NCI-H1694 (cell line): ENCODE measurements at regions not wholly inside any gene's neighbourhood (a gene's known extent, or its start where the extent isn't known, plus 50 kb on each side); places are given as distances from the start of the nearest gene placed in this dataset.

Experiments
- DNase-seq: peaks from one replicate; lab custom pipeline; 2025; lab: John Stamatoyannopoulos, UW

DNA sequence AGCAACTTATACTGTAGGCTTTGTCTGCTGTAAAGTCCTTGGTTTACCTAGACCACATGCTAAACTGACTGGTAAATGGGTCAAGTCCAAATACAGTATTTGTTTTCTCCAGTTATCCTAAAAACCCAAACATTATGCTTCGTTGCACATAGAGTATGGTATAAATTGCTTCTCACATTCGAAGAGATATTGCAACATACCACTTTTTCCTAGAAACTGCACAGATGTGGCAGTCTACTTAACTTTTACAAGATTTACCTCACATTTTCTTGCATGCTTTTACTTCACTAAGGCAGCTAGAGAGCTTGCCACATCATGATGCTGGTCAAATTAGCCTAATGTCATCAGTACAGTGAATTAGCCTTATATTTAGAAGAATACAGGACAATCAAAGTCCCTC lies 66.0 kb upstream of the SCN7A start:
- DNase-seq: no peak

DNA sequence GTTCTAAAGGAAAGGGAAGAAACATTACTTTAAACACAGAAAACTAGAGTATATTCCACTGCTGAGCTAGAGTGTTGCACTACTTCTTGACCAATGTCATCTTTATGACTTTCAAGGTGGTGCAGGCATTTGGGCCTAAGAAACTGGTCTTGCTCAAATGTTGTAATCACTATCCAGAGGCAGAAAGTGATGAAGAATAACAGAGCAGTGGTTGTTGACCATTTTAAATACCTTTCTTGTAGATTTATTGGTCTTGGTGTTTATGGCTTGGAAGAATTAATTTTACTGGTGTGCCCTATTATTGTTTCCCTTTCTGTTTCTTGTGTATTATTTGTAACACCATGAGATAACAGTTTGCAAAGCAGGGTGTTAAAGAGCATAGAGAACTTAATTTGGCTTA lies 56.9 kb upstream of the SCN7A start:
- no peak for DNase-seq

- no peak for DNase-seq
These were observed 51.4 kb upstream of the SCN7A start for GRCh38 chr2:166545473-166545872.
